Cardiac fibroblast (primary cell): ENCODE measurements at regions not wholly inside any gene's neighbourhood (a gene's known extent, or its start where the extent isn't known, plus 50 kb on each side); places are given as distances from the start of the nearest gene placed in this dataset.
"Not testable (repeated sequence)": the region's sequence is repeated elsewhere in the genome, so short reads cannot be mapped to it uniquely, and the experiment has no call there.

ENCODE experiments used
- DNase-seq, 2 donors: peaks; one replicate each; pipeline versions ENCODE4 v3.0.0 to v3.0.0-alpha.2; 2010; ENCODE audit warnings: low read depth in 2 of 2
- H3K4me3 ChIP-seq, 2 donors: replicated peaks in 1 of 2; 1 replicate in 1 of 2; 2 replicates in 1 of 2; pipeline ENCODE4 v1.5.1; 2011; ENCODE audit warnings: low read depth in 2 of 2, low read length in 2 of 2, mild to moderate bottlenecking in 2 of 2, moderate library complexity in 1 of 2
- TF ChIP-seq, protein P1 (sequence below): IDR thresholded peaks from one replicate; pipeline ENCODE4 v1.5.1; 2011; ENCODE audit warnings: low read depth, mild to moderate bottlenecking, low read length, inconsistent platforms

DNA sequence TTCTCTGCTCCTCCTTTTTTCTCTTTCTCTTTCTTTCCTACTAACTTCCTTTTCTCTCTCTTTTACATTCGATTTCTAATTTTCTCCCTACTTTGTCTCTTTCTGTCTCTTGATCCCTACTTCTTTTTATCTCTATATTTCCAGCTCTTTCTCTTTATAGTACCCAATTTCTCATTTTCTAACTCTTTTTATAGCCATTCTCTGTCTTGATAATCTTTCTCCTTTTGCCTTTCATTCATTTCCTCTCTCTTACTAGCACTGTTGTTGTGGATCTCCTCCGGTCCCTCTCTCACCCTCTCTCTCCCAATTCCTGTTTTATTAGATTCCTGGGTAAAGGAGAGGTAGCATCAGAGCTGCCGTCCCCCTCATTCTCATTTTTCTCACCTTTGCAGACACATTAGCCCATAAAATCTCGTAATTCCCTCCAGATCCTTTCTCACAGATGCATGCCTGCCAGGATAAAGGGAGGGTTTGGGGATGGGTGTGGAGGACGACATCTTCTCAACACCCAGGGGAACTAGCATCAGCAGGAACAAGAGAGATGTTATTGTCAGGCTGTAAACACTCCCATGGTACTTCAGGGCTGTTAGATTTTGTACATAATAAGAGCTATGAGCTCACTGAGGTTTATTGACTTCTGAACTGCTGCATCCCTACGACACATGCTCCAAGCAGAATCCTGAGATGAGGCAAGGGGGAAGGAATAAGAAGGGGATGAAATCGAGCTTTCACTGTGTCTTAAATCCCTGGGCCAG lies 159.0 kb upstream of the GALNT2 start:
- TF ChIP-seq, protein P1, sequence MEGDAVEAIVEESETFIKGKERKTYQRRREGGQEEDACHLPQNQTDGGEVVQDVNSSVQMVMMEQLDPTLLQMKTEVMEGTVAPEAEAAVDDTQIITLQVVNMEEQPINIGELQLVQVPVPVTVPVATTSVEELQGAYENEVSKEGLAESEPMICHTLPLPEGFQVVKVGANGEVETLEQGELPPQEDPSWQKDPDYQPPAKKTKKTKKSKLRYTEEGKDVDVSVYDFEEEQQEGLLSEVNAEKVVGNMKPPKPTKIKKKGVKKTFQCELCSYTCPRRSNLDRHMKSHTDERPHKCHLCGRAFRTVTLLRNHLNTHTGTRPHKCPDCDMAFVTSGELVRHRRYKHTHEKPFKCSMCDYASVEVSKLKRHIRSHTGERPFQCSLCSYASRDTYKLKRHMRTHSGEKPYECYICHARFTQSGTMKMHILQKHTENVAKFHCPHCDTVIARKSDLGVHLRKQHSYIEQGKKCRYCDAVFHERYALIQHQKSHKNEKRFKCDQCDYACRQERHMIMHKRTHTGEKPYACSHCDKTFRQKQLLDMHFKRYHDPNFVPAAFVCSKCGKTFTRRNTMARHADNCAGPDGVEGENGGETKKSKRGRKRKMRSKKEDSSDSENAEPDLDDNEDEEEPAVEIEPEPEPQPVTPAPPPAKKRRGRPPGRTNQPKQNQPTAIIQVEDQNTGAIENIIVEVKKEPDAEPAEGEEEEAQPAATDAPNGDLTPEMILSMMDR = no peak
- DNase-seq = no peak
- H3K4me3 ChIP-seq = no peak overlapping the region

GRCh38 chr1:229908689-229909088 lies 158.3 kb upstream of the GALNT2 start:
- TF ChIP-seq, protein P1 = no peak
- no peak for DNase-seq
- no peak overlapping the region for H3K4me3 ChIP-seq

DNA sequence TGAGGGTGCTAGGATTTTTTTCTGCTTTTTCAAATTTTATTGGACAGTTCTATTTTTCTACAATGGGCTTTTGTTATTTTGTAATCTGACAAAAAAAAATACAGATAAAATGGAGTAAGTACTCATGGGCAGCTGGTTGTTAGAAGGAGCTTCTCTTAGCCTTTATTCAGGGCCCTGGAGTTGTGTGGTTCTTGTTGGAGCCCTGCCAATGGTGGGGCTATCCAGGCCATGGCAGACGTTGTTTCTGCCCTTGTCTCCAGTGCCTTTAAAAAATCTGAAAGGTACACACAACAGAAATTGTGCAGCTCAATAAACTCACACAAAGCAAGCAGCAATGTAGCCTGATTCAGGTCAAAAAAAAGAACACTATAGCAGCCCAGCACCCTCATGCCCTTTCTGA lies 153.5 kb upstream of the GALNT2 start:
- DNase-seq = no peak
- H3K4me3 ChIP-seq = no peak overlapping the region
- TF ChIP-seq, protein P1 = no peak

DNA sequence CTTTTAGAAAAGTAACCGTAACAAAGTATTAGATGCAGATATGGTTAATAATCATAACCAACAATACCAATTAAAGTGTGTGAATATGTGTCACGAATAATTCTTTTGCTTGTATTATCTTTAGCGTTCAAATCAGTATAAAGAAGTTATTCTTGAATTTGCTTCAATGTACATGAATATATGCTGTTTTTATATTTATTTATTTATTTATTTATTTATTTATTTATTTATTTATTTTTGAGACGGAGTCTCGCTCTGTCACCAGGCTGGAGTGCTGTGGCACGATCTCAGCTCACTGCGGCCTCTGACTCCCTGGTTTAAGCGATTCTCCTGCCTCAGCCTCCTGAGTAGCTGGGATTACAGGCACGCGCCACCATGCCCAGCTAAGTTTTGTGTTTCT lies 147.6 kb upstream of the GALNT2 start:
- not testable (repeated sequence) for H3K4me3 ChIP-seq, DNase-seq

DNA sequence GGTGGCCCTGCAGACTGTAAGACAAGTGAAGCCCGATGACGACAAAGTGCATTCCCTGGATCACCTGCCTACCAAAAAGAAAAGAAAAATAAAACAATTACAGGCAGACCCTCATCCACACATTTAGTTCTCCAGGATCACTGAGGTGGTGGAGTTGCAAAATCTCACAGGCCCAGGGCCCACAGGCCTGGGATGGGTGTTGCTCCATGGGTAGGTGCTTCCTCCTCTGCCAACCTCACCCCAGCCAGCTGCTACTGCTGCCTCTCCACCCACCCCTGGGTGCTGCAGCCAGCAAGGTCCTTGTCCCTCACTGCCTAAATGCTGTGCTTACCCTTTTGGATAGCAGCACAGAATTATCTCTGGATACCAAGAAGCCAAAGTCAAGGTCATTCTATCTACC lies 146.4 kb upstream of the GALNT2 start:
- no peak overlapping the region for H3K4me3 ChIP-seq
- no peak for DNase-seq
- TF ChIP-seq, protein P1 = no peak

- no peak for DNase-seq
- no peak overlapping the region for H3K4me3 ChIP-seq
- TF ChIP-seq, protein P1 = no peak
Measured at GRCh38 chr1:229922249-229922648, 144.8 kb upstream of the GALNT2 start.

GRCh38 chr1:229924639-229925038 lies 142.4 kb upstream of the GALNT2 start:
- no peak overlapping the region for H3K4me3 ChIP-seq
- DNase-seq = no peak
- TF ChIP-seq, protein P1 = no peak
